H1 (cell line): ENCODE measurements at regions not wholly inside any gene's neighbourhood (a gene's known extent, or its start where the extent isn't known, plus 50 kb on each side); places are given as distances from the start of the nearest gene placed in this dataset.

Experiments used
- CTCF ChIA-PET: fragments of 300-600 bp; sonication (Branson Sonifier 250); formaldehyde crosslinking; loops from one replicate; lab custom pipeline; 2021; ENCODE audit not compliant: partially characterized antibody; lab: Charles Lee
- POLR2A ChIA-PET: fragments of 300-600 bp; sonication (Branson Sonifier 250); formaldehyde crosslinking; loops from one replicate; lab custom pipeline; 2021; ENCODE audit warnings: inconsistent platforms; ENCODE audit not compliant: partially characterized antibody; lab: Charles Lee
- DNase-seq, 2 experiments: peaks; one replicate each; pipeline versions ENCODE4 v3.0.0 to v3.0.0-alpha.2; 2010 to 2022; ENCODE audit warnings: low spot score in 2 of 2, low read depth in 1 of 2, mixed read lengths in 1 of 2
- FAIRE-seq: peaks from 2 replicates; lab custom pipeline; 2011; peaks lifted over from hg19 to GRCh38; lab: Jason Lieb, UNC
- H2AFZ ChIP-seq: 2 replicates; pipeline ENCODE4 v1.8.1; 2012; ENCODE audit warnings: low read length, inconsistent platforms
- H2AK5ac ChIP-seq: 2 replicates; pipeline ENCODE4 v1.6.1; 2013; ENCODE audit warnings: low read depth, low read length
- H2BK120ac ChIP-seq: replicated peaks from 2 replicates; pipeline ENCODE3; 2013; ENCODE audit warnings: low read depth, low read length, inconsistent platforms
- H2BK12ac ChIP-seq: 2 replicates; pipeline ENCODE4 v1.6.1; 2013; ENCODE audit warnings: low read depth, low read length
- H2BK15ac ChIP-seq: 2 replicates; pipeline ENCODE4 v1.6.1; 2013; ENCODE audit warnings: low read length
- H2BK20ac ChIP-seq: 2 replicates; pipeline ENCODE4 v1.6.1; 2013; ENCODE audit warnings: low read length
- H2BK5ac ChIP-seq: 2 replicates; pipeline ENCODE4 v1.6.1; 2013; ENCODE audit warnings: low read depth, low read length
- H3K14ac ChIP-seq: 2 replicates; pipeline ENCODE4 v1.6.1; 2013; ENCODE audit warnings: inconsistent platforms; ENCODE audit not compliant: insufficient read length
- H3K18ac ChIP-seq: 2 replicates; pipeline ENCODE4 v1.6.1; 2013; ENCODE audit warnings: low read length; ENCODE audit errors: extremely low read depth
- H3K23ac ChIP-seq: 2 replicates; pipeline ENCODE4 v1.6.1; 2013; ENCODE audit warnings: inconsistent platforms; ENCODE audit not compliant: insufficient read length
- H3K23me2 ChIP-seq: 2 replicates; pipeline ENCODE4 v1.6.1; 2013; ENCODE audit warnings: low read depth, low read length
- H3K27ac ChIP-seq: 2 replicates; pipeline ENCODE4 v1.6.1; 2011; ENCODE audit warnings: low read depth, low read length, inconsistent platforms
- H3K27me3 ChIP-seq, 4 experiments: replicated peaks in 1 of 4; 1 replicate in 1 of 4; 2 replicates in 3 of 4; pipeline versions ENCODE4 v1.6.1 to v1.8.1; 2011 to 2013; ENCODE audit warnings: low read length in 3 of 4, mild to moderate bottlenecking in 3 of 4, inconsistent platforms in 2 of 4, mixed read lengths in 2 of 4, moderate library complexity in 1 of 4; ENCODE audit not compliant: control insufficient read depth in 3 of 4, insufficient read depth in 3 of 4; ENCODE audit errors: extremely low read depth in 1 of 4
- H3K36me3 ChIP-seq, 4 experiments: 2 replicates each; pipeline versions ENCODE4 v1.6.1 to v1.8.1; 2011 to 2013; ENCODE audit warnings: mild to moderate bottlenecking in 4 of 4, low read length in 3 of 4, moderate library complexity in 2 of 4, control low read depth in 1 of 4, inconsistent platforms in 1 of 4; ENCODE audit not compliant: insufficient read depth in 4 of 4, control insufficient read depth in 2 of 4
- H3K4ac ChIP-seq: replicated peaks from 2 replicates; pipeline ENCODE3; 2013; ENCODE audit warnings: low read length, low read depth, mixed read lengths, inconsistent platforms; ENCODE audit not compliant: insufficient read length
- H3K4me1 ChIP-seq, 4 experiments: replicated peaks in 1 of 4; 1 replicate in 1 of 4; 2 replicates in 3 of 4; pipeline versions ENCODE4 v1.6.1 to v1.8.1; 2011 to 2013; ENCODE audit warnings: low read length in 3 of 4, inconsistent platforms in 2 of 4, mixed read lengths in 1 of 4; ENCODE audit not compliant: insufficient read depth in 4 of 4, control insufficient read depth in 3 of 4
- H3K4me2 ChIP-seq, 2 experiments: 2 replicates each; pipeline versions ENCODE4 v1.6.1 to v1.8.1; 2011 to 2013; ENCODE audit warnings: low read depth in 2 of 2, low read length in 2 of 2, control low read depth in 1 of 2, inconsistent platforms in 1 of 2, mild to moderate bottlenecking in 1 of 2; ENCODE audit not compliant: insufficient read depth in 1 of 2
- H3K4me3 ChIP-seq, 4 experiments: fragments of 200-600, 300-600 bp in 1 of 4; sonication (generic), shearing (Covaris generic), sonication (Bioruptor Twin) in 1 of 4; 2 replicates each; pipeline versions ENCODE4 v1.5.1 to v1.8.1; 2011 to 2016; ENCODE audit warnings: low read length in 4 of 4, low read depth in 3 of 4, control low read depth in 2 of 4, inconsistent platforms in 2 of 4, mild to moderate bottlenecking in 2 of 4, mixed read lengths in 1 of 4, moderate library complexity in 1 of 4; ENCODE audit not compliant: insufficient read depth in 2 of 4; ENCODE audit errors: extremely low read depth in 1 of 4
- H3K56ac ChIP-seq: replicated peaks from 2 replicates; pipeline ENCODE3; 2013; ENCODE audit warnings: low read depth, mild to moderate bottlenecking, mixed read lengths, low read length, inconsistent platforms; ENCODE audit not compliant: insufficient read length
- H3K79me1 ChIP-seq: 2 replicates; pipeline ENCODE4 v1.6.1; 2013; ENCODE audit warnings: low read depth, low read length, control low read depth
- H3K79me2 ChIP-seq, 2 experiments: 2 replicates each; pipeline versions ENCODE4 v1.6.1 to v1.8.1; 2012 to 2013; ENCODE audit warnings: low read length in 2 of 2, mild to moderate bottlenecking in 2 of 2, inconsistent platforms in 1 of 2; ENCODE audit not compliant: insufficient read depth in 2 of 2, control insufficient read depth in 1 of 2
- H3K9ac ChIP-seq, 4 experiments: replicated peaks in 1 of 4; 1 replicate in 1 of 4; 2 replicates in 3 of 4; pipeline versions ENCODE4 v1.6.1 to v1.8.1; 2011 to 2013; ENCODE audit warnings: low read depth in 3 of 4, low read length in 3 of 4, control low read depth in 2 of 4, mild to moderate bottlenecking in 2 of 4, moderate library complexity in 2 of 4, inconsistent platforms in 1 of 4; ENCODE audit errors: extremely low read depth in 1 of 4
- H3K9me3 ChIP-seq, 2 experiments: 2 replicates each; pipeline versions ENCODE4 v1.6.1 to v1.8.1; 2012 to 2013; ENCODE audit warnings: mild to moderate bottlenecking in 2 of 2, moderate library complexity in 2 of 2, control low read depth in 1 of 2, inconsistent platforms in 1 of 2, low read depth in 1 of 2, low read length in 1 of 2, mixed read lengths in 1 of 2; ENCODE audit not compliant: insufficient read depth in 2 of 2
- H4K20me1 ChIP-seq, 2 experiments: replicated peaks in 1 of 2; 2 replicates each; pipeline versions ENCODE3 to v1.8.1; 2011 to 2013; ENCODE audit warnings: inconsistent platforms in 2 of 2, low read length in 2 of 2, mild to moderate bottlenecking in 1 of 2; ENCODE audit not compliant: insufficient read depth in 2 of 2, control insufficient read depth in 1 of 2
- H4K5ac ChIP-seq: 2 replicates; pipeline ENCODE4 v1.6.1; 2013; ENCODE audit warnings: low read length, low read depth, mixed read lengths, inconsistent platforms; ENCODE audit not compliant: insufficient read length
- H4K8ac ChIP-seq: 2 replicates; pipeline ENCODE4 v1.8.0; 2013; ENCODE audit warnings: mild to moderate bottlenecking, moderate library complexity, low read length, inconsistent platforms; ENCODE audit not compliant: insufficient read depth; ENCODE audit errors: extremely low read depth
- H4K91ac ChIP-seq: replicated peaks from 2 replicates; pipeline ENCODE3; 2013; ENCODE audit warnings: low read length, mixed read lengths, inconsistent platforms; ENCODE audit not compliant: insufficient read length
- FOSL1 ChIP-seq: IDR thresholded peaks from 2 replicates; pipeline ENCODE4 v1.6.1; 2011; ENCODE audit warnings: mild to moderate bottlenecking, low read depth, low read length, moderate library complexity; ENCODE audit not compliant: insufficient read depth
- MAX ChIP-seq: IDR thresholded peaks from 2 replicates; pipeline ENCODE4 v1.6.1; 2012; ENCODE audit warnings: inconsistent platforms
- WGBS, 2 experiments: shearing (Covaris generic) in 1 of 2; methylation state at CpG; one replicate each; pipeline versions ENCODE4 v1.1.6 to v1.1.7; 2013 to 2015; ENCODE audit warnings: low lambda C conversion rate in 2 of 2, mixed read lengths in 2 of 2, inconsistent platforms in 1 of 2, low coverage in 1 of 2, missing lambda C conversion rate in 1 of 2; ENCODE audit not compliant: insufficient replicate concordance in 2 of 2, insufficient coverage in 1 of 2, insufficient read length in 1 of 2; ENCODE audit errors: extremely low coverage in 1 of 2, missing lambda C conversion rate in 1 of 2; 5-methylcytosine and 5-hydroxymethylcytosine counted together

GRCh38 chr20:57032847-57033246 is 233.6 kb downstream of the BMP7 start:
- Histone ChIP-seq H4K5ac (no peak overlapping the region), H3K9me3 (no peaks in the 10 kb centered on the region), H3K4me1 (peaks cover 0 to 7% (median 3%) of the 10 kb centered on the region in 4 experiments; a peak in 4 of 7 replicates), H2AFZ (no peak overlapping the region), H3K18ac (no peak overlapping the region), H3K4ac (no peak overlapping the region), H3K27ac (no peak overlapping the region), H3K4me3 (no peak overlapping the region), H2AK5ac (no peak overlapping the region), H4K20me1 (peaks cover 0 to 1% of the 10 kb centered on the region in 2 experiments), H3K14ac (no peak overlapping the region), H3K79me2 (no peaks in the 10 kb centered on the region), H4K91ac (no peak overlapping the region), H2BK120ac (no peak overlapping the region), H3K4me2 (no peak overlapping the region), H3K36me3 (no peaks in the 10 kb centered on the region), H2BK15ac (no peak overlapping the region), H4K8ac (no peak overlapping the region), H3K27me3 (peaks cover 0 to 3% (median 0%) of the 10 kb centered on the region in 4 experiments; a peak in 1 of 7 replicates), H2BK20ac (0 out of 2 replicates have a peak overlapping the region, but pooled peaks have one; percentile 3), H2BK12ac (no peak overlapping the region), H3K23me2 (peaks cover 5% of the 10 kb centered on the region), H3K79me1 (no peaks in the 10 kb centered on the region), H3K9ac (no peak overlapping the region), H3K56ac (no peak overlapping the region), H2BK5ac (no peak overlapping the region), H3K23ac (no peak overlapping the region)
- ChIA-PET POLR2A (no interaction called here), CTCF (interaction anchor here (1.0 to 1.3 kb wide), 2 partner anchors 18 to 28 kb away, joined by 3 to 6 read pairs; no protein-coding TSS in a partner anchor)
- TF ChIP-seq MAX (peak; percentile 40), FOSL1 (no peak)
- FAIRE-seq = no peak
- 78% methylated on average over 6 of the region's 9 CpGs; no CpG with 5 or more reads in 1 of the 2 experiments for WGBS, 2 experiments
- DNase-seq = no peak
